ENCODE measurements at regions not wholly inside any gene's neighbourhood (a gene's known extent, or its start where the extent isn't known, plus 50 kb on each side); places are given as distances from the start of the nearest gene placed in this dataset.

GRCh38 chr10:78502210-78502936 is 468.7 kb downstream of the RPS24 start:
- DNase-seq, result no peak

DNA sequence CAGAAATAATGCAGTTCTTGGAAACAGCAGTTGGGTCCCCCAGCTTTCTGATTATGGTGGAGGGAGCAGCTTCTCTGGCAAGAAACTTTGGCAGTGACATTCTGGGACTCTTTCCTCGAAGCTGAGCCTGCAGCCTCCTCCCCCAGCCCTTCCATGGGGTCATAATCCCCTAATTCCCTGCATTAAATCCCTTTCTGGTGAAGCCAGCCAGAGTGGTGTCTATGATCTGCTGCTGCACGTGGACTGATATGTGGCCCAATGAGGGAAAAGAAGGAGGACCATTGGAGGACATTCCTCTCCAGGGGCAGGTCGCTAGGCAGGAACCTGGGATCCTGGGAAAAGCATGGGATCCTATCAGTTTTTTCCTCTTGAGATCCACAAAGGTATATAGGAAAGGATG is 470.5 kb downstream of the RPS24 start:
- DNase-seq, result no peak

DNA sequence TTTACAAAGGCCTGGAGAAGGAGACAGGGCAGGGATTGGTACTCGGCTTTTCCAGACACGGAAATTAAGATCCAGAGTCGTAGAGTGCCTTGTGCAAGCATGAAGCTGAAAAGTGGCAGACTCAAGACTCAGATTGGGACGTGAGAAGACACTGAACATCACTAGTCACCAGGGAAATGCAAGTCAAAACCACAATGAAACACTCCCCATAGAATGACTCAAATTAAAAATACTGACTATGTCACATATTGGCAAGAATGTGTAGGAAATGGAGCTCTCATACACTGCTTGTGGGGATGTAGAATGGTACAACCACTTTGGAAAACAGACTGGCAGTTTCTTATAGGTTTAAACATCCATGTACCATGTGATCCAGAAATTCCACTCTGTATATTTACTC is 472.0 kb downstream of the RPS24 start:
- DNase-seq, result no peak

DNA sequence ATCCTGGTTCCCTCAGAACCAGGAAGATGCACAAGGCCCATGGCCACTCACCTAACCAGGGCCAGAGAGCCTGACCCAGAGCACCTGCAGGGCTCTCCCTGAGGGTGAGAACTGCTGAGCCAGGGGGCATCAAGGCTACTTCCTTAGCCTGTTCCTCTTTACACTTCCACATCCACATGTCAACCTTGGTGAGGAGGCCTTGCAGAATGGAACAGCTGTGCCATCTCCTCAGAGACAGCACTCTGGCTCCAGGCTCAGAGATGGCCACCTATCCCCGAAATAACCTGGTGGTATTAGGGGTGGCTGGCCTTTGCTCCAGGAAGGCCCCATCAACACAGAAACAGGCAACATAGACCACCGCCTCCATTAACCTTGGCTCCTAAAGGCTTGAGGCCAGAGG is 473.0 kb downstream of the RPS24 start:
- no peak for DNase-seq

GRCh38 chr10:78507510-78508160 is 474.0 kb downstream of the RPS24 start:
- no peak for DNase-seq

DNA sequence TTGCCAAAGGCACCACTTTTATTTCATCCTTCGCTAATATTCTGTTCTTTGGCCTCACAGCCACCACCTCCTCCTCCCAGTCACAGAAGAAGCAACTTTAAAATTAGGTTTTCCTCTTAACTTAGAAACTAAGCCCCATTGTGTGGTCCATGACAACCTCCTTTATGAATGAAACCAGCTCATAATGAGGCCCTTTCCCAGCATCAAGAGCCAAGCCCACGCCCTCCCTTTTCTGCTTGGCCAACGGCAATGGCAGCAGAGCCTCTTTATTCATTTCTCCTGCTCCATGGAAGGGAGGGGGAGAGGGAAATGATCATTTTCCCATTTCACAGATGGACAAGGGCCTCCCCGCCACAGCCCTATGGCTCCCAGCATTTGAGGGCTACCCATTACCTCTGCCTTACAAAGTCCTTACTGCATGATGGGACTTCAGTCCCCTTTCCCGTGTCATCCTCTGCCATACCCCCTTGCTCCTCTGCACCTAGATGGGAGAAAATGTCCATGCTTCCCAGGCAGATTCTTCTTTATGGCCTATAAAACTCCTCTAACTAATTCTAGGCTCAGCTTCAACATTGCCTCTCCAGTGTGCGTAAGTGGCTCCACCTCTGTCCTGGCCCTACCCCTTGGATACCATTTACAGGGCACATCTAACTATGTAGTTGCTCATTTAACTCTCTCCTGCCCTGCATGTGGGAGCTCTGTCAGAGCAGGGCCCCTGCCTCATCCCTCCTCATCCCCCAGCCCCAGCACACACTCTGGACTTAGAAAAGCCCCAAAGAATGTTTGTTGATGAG is 475.5 kb downstream of the RPS24 start:
- DNase-seq, result no peak

DNA sequence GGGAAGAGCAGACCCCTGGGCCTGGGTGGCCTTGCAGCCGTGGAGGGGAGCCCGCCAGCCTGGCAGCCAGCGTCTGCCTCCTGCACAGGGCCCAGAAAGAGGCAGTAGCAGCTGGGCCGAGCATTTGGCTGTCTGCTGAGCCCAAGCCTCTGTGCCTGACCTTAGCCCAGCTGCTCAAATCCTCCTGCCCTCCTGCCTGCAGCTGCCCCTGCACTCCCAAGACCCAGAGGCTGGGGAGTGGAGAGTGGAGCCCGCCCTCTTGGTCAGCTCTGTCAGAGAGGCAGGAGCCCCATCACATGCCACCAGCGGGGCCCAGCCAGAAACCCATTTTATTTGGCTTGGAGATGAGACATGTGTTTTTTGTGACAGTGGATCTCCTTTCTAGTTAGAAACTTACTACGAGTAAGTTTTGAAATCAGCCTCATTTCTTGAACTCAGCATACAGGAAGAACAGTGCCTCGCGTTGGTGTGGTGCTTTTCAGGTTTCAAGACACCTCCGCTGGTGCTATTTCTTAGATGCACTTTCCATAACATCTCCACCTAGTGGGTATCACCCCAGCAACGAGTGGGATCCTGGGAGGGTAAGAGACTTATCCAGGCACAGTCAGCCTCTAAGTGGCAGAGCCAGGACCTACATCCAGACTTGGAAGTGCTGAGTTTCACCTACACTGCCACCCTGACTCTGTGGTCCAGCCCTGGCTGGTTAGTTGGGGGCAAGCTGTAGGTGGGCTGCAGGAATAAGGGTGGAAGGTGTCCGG is 477.1 kb downstream of the RPS24 start:
- no peak for DNase-seq

DNA sequence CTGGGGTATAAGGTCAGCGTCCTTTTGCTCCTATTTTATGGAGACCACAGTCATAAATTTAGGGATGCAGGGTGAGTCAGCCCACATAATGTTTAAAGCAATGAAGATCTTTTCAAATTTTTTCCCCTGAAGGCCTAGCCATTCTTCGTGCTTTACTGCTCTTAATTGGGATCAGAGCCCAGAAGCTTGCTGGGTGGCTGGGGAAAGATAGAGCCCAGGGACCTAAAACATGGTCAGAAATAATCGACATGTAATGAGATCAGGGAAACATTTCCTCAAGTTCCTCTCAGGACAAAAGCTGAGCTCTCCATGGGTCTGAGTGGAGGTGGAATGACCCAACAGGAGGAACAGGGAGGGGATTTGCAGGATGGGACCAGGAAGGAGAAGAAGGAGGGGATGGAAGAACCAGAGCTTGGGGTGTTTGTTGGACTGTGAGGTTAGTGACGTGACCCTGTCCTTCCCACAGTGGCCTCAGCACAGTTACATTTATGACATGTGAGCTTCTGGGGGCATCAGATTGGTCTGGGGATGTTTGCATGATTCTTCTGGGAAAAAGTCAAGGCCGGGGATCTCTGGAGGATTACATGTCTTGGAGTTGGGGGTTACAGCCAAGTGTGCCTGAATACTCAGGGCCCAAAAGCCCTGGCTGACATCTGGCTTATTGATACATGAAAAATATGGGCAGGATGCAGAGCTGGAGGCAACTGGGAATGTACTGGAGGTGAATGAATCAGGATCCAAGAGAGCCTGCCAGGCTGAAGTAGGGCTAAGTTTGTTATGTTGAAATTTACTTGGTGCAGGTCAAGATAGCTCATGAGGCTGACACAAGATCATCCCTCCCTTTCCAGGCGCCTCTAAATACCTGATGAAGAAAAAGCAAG is 477.9 kb downstream of the RPS24 start:
- no peak for DNase-seq

- no peak for DNase-seq
These were observed 478.5 kb downstream of the RPS24 start for GRCh38 chr10:78512205-78512550.

- DNase-seq, result no peak
These were observed 479.7 kb downstream of the RPS24 start for GRCh38 chr10:78513330-78513729.

GRCh38 chr10:78513986-78514385 is 480.3 kb downstream of the RPS24 start:
- DNase-seq, result no peak

DNA sequence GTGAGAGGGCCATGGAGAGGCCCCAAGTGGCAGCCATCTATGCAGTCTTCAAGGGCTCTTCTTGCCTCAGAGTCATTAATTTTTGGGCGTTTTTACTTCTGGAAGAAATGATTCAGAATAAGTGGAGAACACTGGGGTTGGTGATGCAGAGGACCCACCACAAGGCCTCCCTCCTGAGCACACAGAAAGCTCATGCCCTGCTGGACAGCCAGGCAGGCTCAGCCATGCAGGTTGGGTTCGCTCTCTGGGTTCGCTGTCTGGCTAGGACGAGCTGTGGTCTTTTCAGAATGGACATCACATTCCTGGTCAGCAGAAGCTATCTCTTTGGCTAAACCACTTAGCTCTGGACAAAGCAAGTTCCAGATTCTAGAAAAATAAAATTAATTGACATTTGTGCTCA is 480.8 kb downstream of the RPS24 start:
- no peak for DNase-seq

DNA sequence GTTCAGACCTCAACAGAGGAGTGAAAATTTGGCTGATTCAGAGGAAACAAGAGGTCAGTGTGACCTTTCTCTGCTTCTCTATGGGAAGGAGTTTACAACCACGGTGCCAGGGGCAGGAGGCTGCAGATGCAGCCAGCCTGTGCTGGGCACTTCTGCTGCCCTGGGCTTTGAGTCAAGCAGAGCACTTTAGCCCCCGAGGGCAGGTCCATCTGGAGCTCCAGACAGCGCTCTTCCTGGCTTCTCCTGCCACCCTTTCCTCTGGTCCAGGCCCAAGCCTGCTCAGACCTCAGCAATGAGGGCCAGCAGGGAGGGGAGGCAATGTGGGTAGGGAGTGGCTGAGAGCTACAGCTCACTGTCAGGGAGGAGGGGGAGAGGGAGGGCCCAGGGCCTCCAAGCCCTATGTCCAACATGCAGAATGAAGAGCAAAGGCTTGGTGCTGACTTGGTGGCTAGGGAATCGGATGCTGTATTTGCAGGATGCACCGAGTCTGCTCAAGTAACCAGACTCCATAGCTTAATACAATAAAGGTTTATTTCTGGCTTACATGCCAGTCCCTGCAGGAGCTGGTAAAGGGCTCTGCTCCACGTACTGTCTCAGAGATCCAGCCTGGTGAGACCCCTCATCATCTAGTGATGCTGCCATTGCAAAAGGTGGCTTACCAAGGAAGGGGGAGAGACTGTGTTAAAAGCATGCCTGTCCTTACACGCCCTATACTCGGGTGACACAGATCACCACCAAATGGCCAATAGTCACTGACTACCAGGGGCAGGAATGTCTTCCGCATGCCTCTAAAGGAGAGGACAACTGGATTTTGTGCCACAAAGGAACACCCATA is 481.6 kb downstream of the RPS24 start:
- DNase-seq, result no peak

GRCh38 chr10:78515873-78516153 is 482.1 kb downstream of the RPS24 start:
- DNase-seq, result no peak

DNA sequence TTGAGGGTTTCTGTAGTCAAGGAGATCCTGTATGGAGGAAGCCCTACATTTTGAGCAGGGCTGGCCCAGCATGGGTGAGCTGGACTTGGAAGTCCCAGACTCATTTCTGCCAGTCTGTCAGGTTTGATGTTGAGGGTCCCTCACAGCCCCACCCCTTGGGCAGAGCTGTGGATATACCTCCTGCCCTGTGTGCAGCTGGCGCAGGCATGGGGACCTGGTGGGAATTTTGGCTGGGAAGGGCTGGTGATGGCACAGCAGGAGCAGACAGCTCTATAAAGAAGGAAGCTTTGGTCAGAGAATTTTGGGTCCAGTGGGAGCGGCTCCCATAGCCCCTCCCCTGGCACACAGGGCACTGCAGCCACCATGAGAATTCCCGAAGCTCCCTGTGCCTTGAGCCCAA is 482.6 kb downstream of the RPS24 start:
- no peak for DNase-seq

- DNase-seq, result no peak
These were observed 483.1 kb downstream of the RPS24 start for GRCh38 chr10:78516756-78517155.

DNA sequence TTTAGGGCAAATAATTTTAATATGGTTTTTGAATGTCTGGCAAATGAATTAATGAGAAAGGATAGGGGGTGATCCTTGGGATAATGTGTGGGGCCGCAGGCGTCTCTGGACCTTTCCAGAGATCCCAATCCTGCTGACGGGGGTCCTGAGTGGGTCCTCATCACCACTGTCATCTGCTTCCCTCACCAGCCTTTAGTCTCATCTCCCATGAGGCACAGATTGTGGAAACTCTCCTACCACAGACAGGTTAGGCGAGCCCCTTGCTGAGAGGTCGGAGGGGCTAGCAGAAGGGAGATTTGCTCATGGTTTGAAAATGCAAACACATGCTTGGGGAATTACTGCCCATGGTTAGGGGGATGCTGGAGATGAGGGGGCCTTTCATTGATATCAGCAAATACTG is 484.6 kb downstream of the RPS24 start:
- no peak for DNase-seq

- no peak for DNase-seq
These were observed 487.2 kb downstream of the RPS24 start for GRCh38 chr10:78520737-78521430.

- DNase-seq, result no peak
These were observed 489.8 kb downstream of the RPS24 start for GRCh38 chr10:78523453-78523852.

DNA sequence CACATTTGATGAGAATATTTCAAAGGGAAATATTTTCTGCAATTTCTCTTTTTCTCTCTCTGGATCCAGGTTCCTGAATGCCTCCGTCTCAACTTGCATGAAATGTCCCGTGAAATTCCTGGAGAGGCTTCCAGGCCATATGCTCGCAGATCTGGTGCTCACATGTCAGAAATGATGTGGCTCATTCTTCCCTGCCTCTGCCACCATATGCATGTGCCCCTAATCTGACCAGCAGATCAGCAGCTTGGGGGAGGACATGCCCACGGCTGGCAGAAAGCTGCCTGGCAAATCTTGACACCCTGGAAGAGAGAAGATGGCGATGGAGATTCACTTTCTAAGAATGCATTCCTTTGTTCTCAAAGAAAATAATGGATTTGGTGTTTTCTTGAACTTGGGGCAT is 490.7 kb downstream of the RPS24 start:
- DNase-seq, result no peak

DNA sequence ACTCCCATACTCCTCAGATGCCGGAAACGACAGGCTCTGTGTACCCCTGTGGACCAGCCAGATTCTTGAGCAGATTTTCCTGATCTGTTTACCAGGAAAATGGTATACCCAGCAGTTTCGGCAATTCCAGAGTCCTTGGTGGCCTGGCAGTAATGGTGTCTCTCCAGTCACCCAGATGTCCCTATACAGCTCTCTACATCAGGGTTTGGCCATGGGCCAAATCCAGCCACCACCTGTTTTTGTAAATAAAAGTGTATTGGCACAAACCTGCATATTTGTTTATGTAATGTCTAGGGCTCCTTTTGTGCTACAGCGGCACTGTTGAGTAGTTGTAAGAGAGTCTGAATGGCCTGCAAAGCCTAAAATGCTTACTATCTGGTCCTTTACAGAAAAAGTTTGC is 491.3 kb downstream of the RPS24 start:
- no peak for DNase-seq

Data from activated CD8-positive, alpha-beta memory T cell treated with anti-CD3 and anti-CD28 coated beads, Interleukin-2, amount 50 U/mL, for 4 hours (primary cell).